GM12872 (cell line): ENCODE measurements at regions not wholly inside any gene's neighbourhood (a gene's known extent, or its start where the extent isn't known, plus 50 kb on each side); places are given as distances from the start of the nearest gene placed in this dataset.

Source experiments
- CTCF ChIP-seq: IDR thresholded peaks from 3 replicates; pipeline ENCODE4 v1.5.1; 2011; ENCODE audit warnings: low read depth, mild to moderate bottlenecking, low read length, moderate library complexity; ENCODE audit not compliant: insufficient read depth

DNA sequence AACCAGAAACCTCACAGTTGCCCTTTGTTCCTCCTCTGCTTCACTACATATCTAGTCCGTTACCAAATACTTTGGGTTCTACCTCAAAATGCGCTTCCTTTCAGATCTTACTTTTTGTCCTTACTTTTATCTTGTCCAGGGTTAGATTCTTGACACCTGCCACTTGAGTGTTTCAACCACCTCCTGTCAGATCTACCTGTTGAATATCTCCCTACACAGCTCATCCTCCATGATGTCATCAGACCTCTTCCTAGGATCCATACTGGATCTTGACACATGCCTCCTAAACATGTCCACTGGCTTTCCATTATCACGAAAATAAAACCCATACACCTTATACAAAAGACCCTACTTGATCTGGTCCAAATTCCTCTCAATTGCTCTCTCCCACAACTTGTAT lies 125.2 kb upstream of the SLC24A2 start:
- TF ChIP-seq CTCF, result no peak

- TF ChIP-seq CTCF, result no peak
These were observed 124.3 kb upstream of the SLC24A2 start for GRCh38 chr9:19913151-19913550.

DNA sequence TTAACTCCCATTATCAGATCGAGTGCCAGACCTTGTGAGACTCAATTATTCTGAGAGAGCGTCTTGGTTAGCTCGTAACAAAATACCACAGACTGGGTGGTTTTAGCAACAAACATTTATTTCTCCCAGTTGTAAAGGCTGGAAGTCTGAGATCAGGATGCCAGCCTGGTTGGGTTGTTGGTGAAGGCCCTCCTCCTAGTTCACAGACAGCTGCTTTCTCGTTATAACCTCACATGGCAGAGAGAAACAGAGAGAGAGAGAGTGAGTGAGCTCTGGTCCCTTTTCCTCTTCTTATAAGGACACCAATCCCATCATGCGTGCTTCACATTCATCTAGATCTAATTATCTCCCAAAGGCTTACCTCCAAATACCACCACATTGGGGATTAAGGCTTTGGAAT lies 114.2 kb upstream of the SLC24A2 start:
- TF ChIP-seq CTCF, result no peak

- no peak for TF ChIP-seq CTCF
These were observed 112.7 kb upstream of the SLC24A2 start for GRCh38 chr9:19901586-19901985.

GRCh38 chr9:19896161-19896560 lies 107.3 kb upstream of the SLC24A2 start:
- TF ChIP-seq CTCF, result no peak

GRCh38 chr9:19895006-19895405 lies 106.2 kb upstream of the SLC24A2 start:
- TF ChIP-seq CTCF, result no peak

GRCh38 chr9:19885608-19886007 lies 96.8 kb upstream of the SLC24A2 start:
- no peak for TF ChIP-seq CTCF

DNA sequence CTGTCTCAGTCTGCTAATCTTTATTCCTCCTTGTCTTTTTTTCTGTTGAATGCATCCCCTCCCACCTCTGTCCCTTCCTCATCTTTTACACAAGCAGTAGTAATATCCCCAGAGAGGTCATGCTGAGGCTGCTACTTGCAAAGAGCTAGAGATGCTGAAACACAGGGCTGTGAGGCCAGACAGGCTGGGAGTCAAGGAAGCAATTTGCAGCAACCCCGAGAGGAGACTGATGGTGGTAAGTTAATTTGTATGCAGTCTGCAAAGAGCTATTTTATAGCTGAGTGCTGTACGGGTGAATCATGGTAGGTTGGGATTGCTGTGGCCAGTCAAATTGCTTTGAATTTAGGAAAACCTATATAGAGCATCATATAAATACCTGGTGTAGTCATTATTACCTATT lies 90.2 kb upstream of the SLC24A2 start:
- TF ChIP-seq CTCF, result no peak
